Nephron progenitor cell (in vitro differentiated cells): ENCODE measurements at regions not wholly inside any gene's neighbourhood (a gene's known extent, or its start where the extent isn't known, plus 50 kb on each side); places are given as distances from the start of the nearest gene placed in this dataset.

Experiments
- DNase-seq: peaks from one replicate; pipeline ENCODE4 v3.0.0; 2021
- H3K27ac Mint-ChIP-seq: 2 replicates; pipeline ENCODE4 v1.8.0; 2021; ENCODE audit warnings: mild to moderate bottlenecking, moderate library complexity, mixed read lengths
- H3K27me3 Mint-ChIP-seq: 2 replicates; pipeline ENCODE4 v1.8.0; 2021; ENCODE audit warnings: mild to moderate bottlenecking, low read depth, mixed read lengths; ENCODE audit not compliant: poor library complexity
- H3K36me3 Mint-ChIP-seq: 2 replicates; pipeline ENCODE4 v1.8.0; 2021; ENCODE audit warnings: low read depth, mixed read lengths
- H3K4me1 Mint-ChIP-seq: 2 replicates; pipeline ENCODE4 v1.8.0; 2021; ENCODE audit warnings: mixed read lengths
- H3K4me3 Mint-ChIP-seq: 2 replicates; pipeline ENCODE4 v1.8.0; 2021; ENCODE audit warnings: mild to moderate bottlenecking, moderate library complexity, mixed read lengths
- H3K9me3 Mint-ChIP-seq: 2 replicates; pipeline ENCODE4 v1.8.0; 2021; ENCODE audit warnings: mild to moderate bottlenecking, moderate library complexity, mixed read lengths
- CTCF ChIP-seq: fragments of 200-600 bp; sonication (generic); IDR thresholded peaks from 2 replicates; pipeline ENCODE4 v1.5.0; 2021; ENCODE audit warnings: antibody characterized with exemption

GRCh38 chr11:103680826-103681225 is 355.6 kb upstream of the DDI1 start:
- no peaks in the 10 kb centered on the region for H3K27me3 Mint-ChIP-seq
- TF ChIP-seq CTCF = no peak
- H3K4me1 Mint-ChIP-seq = peaks cover 14% of the 10 kb centered on the region
- H3K9me3 Mint-ChIP-seq = peaks cover 7% of the 10 kb centered on the region
- no peak overlapping the region for H3K4me3 Mint-ChIP-seq
- no peak overlapping the region for H3K27ac Mint-ChIP-seq
- no peaks in the 10 kb centered on the region for H3K36me3 Mint-ChIP-seq
- DNase-seq = no peak

GRCh38 chr11:103681855-103682254 is 354.6 kb upstream of the DDI1 start:
- no peaks in the 10 kb centered on the region for H3K27me3 Mint-ChIP-seq
- peaks cover 14% of the 10 kb centered on the region for H3K4me1 Mint-ChIP-seq
- DNase-seq = no peak
- H3K4me3 Mint-ChIP-seq = no peak overlapping the region
- H3K9me3 Mint-ChIP-seq = peaks cover 17% of the 10 kb centered on the region
- no peak for TF ChIP-seq CTCF
- no peaks in the 10 kb centered on the region for H3K36me3 Mint-ChIP-seq
- no peak overlapping the region for H3K27ac Mint-ChIP-seq

DNA sequence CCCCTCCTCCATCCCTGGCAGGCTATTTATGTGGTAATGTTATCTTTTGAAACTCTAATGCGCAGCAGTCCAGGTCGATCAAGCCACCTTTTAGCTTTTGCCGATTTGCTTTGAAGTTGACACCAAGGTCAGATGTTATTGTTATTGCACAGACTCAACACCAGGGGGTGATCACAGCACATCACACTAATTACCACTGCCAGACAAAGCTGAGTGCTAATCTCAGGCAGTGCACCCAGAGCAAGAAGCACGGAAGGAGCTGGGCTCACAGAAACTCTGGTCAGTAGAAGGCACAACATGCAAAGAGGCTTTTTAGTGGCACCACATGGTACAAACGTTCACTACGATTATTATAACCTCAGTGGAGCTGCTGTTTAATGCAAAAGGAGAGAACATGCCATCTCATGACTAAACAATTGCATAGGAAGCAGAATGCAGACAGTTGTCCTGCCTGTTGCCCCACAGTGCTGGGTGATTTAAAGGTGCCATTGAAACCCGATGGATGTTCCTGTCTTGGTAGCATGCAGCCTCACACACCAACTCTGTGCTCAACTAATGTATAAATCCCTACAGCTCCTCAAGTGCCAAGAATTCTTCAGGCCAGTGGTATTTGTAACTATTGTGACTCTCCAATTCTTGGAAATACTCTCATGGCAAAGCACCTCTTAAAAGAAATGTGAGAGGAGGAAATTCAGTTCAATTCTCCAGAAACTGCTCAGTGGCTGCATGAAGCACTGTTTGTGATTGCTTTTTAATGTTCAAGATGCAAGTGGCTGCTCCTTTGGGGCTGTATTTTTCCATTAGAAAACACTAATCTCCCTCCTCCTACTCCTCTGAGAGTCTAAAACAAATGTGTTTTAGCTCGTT is 353.9 kb upstream of the DDI1 start:
- Mint-ChIP-seq H3K4me1 (peaks cover 14% of the 10 kb centered on the region), H3K9me3 (peaks cover 22% of the 10 kb centered on the region), H3K27ac (peak overlapping the region; percentile 5), H3K4me3 (no peak overlapping the region), H3K27me3 (no peaks in the 10 kb centered on the region), H3K36me3 (no peaks in the 10 kb centered on the region)
- TF ChIP-seq CTCF = peak; percentile 81
- DNase-seq = peak; percentile 61

DNA sequence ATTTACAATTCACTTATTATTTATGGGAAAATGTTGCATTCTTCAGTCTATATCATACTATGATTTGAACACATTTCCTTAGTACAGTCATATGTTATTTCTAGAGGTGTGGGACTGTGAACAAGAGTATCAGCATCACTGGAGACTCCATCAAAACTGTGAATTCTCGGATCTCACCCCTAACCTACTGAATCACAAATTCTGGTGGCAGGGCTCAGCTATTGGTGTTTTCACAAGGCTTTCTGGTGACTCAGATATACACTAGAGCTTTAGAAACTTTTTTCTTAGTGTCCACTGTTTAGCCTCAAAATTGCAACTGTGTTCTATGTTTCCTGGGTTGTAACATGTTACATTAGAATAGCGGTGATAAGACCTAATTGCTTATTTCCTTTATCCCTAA is 352.9 kb upstream of the DDI1 start:
- DNase-seq = no peak
- no peaks in the 10 kb centered on the region for H3K36me3 Mint-ChIP-seq
- H3K4me1 Mint-ChIP-seq = peaks cover 14% of the 10 kb centered on the region
- H3K27ac Mint-ChIP-seq = no peak overlapping the region
- no peaks in the 10 kb centered on the region for H3K27me3 Mint-ChIP-seq
- no peak overlapping the region for H3K4me3 Mint-ChIP-seq
- peaks cover 22% of the 10 kb centered on the region for H3K9me3 Mint-ChIP-seq
- no peak for TF ChIP-seq CTCF

GRCh38 chr11:103688924-103689323 is 347.5 kb upstream of the DDI1 start:
- H3K4me3 Mint-ChIP-seq = no peak overlapping the region
- no peaks in the 10 kb centered on the region for H3K27me3 Mint-ChIP-seq
- H3K36me3 Mint-ChIP-seq = no peaks in the 10 kb centered on the region
- no peak for DNase-seq
- no peak overlapping the region for H3K27ac Mint-ChIP-seq
- H3K9me3 Mint-ChIP-seq = peaks cover 22% of the 10 kb centered on the region
- TF ChIP-seq CTCF = no peak
- no peaks in the 10 kb centered on the region for H3K4me1 Mint-ChIP-seq

GRCh38 chr11:103690356-103690755 is 346.1 kb upstream of the DDI1 start:
- H3K27ac Mint-ChIP-seq = no peak overlapping the region
- H3K9me3 Mint-ChIP-seq = peaks cover 20% of the 10 kb centered on the region
- H3K4me3 Mint-ChIP-seq = no peak overlapping the region
- H3K36me3 Mint-ChIP-seq = no peaks in the 10 kb centered on the region
- no peak for TF ChIP-seq CTCF
- no peaks in the 10 kb centered on the region for H3K4me1 Mint-ChIP-seq
- DNase-seq = no peak
- H3K27me3 Mint-ChIP-seq = no peaks in the 10 kb centered on the region
